SK-N-SH treated with all-trans-retinoic acid at 6 μM for 48 hours (cell line): ENCODE measurements at regions not wholly inside any gene's neighbourhood (a gene's known extent, or its start where the extent isn't known, plus 50 kb on each side); places are given as distances from the start of the nearest gene placed in this dataset.

Experiments
- ARNTL ChIP-seq: fragments of 450-650 bp; formaldehyde crosslinking; IDR thresholded peaks from 2 replicates; pipeline ENCODE4 v1.5.0; 2020; ENCODE audit warnings: low read depth, mild to moderate bottlenecking, moderate library complexity, borderline replicate concordance
- POU6F1 ChIP-seq: fragments of 250-450 bp; sonication (Bioruptor Pico); IDR thresholded peaks from 2 replicates; pipeline ENCODE4 v1.8.0; 2021; ENCODE audit warnings: low read depth, mild to moderate bottlenecking, moderate library complexity, borderline replicate concordance
- ZFP30 ChIP-seq: fragments of 450-650 bp; formaldehyde crosslinking; IDR thresholded peaks from 2 replicates; pipeline ENCODE4 v1.5.0; 2022; ENCODE audit warnings: mild to moderate bottlenecking, moderate library complexity

GRCh38 chr18:40325988-40326387 is 1629.0 kb upstream of the PIK3C3 start:
- TF ChIP-seq POU6F1 = no peak
- no peak for TF ChIP-seq ZFP30 (CRISPR knock-in tag)
- TF ChIP-seq ARNTL = no peak
